Gastroesophageal sphincter (tissue), 3 donors: ENCODE measurements at regions not wholly inside any gene's neighbourhood (a gene's known extent, or its start where the extent isn't known, plus 50 kb on each side); places are given as distances from the start of the nearest gene placed in this dataset.

Experiments
- EP300 ChIP-seq: sonication (generic); formaldehyde crosslinking; IDR thresholded peaks from one replicate; pipeline ENCODE4 v1.6.1; 2017; ENCODE audit warnings: antibody characterized with exemption, mild to moderate bottlenecking
- POLR2A ChIP-seq, 2 donors: fragments of 450-650 bp; IDR thresholded peaks; one replicate each; pipeline ENCODE4 v1.6.1; 2017; ENCODE audit warnings: antibody characterized with exemption in 2 of 2, mild to moderate bottlenecking in 2 of 2, moderate library complexity in 1 of 2
- POLR2AphosphoS5 ChIP-seq: sonication (generic); formaldehyde crosslinking; IDR thresholded peaks from one replicate; pipeline ENCODE4 v1.6.1; 2017; ENCODE audit warnings: antibody characterized with exemption
- TF ChIP-seq, protein P1 (sequence below), 4 experiments: fragments of 200-600 bp in 2 of 4; fragments of 450-650 bp in 2 of 4; sonication (generic) in 1 of 4; IDR thresholded peaks; one replicate each; pipeline ENCODE4 v1.5.1; 2017 to 2019; ENCODE audit warnings: antibody characterized with exemption in 4 of 4, mild to moderate bottlenecking in 2 of 4, moderate library complexity in 2 of 4

- TF ChIP-seq EP300 = no peak
- TF ChIP-seq, protein P1, sequence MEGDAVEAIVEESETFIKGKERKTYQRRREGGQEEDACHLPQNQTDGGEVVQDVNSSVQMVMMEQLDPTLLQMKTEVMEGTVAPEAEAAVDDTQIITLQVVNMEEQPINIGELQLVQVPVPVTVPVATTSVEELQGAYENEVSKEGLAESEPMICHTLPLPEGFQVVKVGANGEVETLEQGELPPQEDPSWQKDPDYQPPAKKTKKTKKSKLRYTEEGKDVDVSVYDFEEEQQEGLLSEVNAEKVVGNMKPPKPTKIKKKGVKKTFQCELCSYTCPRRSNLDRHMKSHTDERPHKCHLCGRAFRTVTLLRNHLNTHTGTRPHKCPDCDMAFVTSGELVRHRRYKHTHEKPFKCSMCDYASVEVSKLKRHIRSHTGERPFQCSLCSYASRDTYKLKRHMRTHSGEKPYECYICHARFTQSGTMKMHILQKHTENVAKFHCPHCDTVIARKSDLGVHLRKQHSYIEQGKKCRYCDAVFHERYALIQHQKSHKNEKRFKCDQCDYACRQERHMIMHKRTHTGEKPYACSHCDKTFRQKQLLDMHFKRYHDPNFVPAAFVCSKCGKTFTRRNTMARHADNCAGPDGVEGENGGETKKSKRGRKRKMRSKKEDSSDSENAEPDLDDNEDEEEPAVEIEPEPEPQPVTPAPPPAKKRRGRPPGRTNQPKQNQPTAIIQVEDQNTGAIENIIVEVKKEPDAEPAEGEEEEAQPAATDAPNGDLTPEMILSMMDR (IDR thresholded peaks at IDR 0.05) = no peak
- TF ChIP-seq POLR2AphosphoS5 = no peak
- TF ChIP-seq POLR2A (IDR thresholded peaks at IDR 0.05) = no peak
These were observed 1147.6 kb upstream of the ADGRL4 start for GRCh38 chr1:80154176-80154575.
